GM12864 (cell line): ENCODE measurements at regions not wholly inside any gene's neighbourhood (a gene's known extent, or its start where the extent isn't known, plus 50 kb on each side); places are given as distances from the start of the nearest gene placed in this dataset.

ENCODE experiments used
- DNase-seq: peaks from one replicate; pipeline ENCODE4 v3.0.0-alpha.2; 2011; ENCODE audit warnings: low read depth
- H3K4me3 ChIP-seq: 2 replicates; pipeline ENCODE4 v1.5.1; 2011; ENCODE audit warnings: mild to moderate bottlenecking, low read depth, low read length, control low read depth
- TF ChIP-seq, protein P1 (sequence below): IDR thresholded peaks from 2 replicates; pipeline ENCODE4 v1.5.1; 2011; ENCODE audit warnings: low read depth, mild to moderate bottlenecking, moderate library complexity, low read length, control low read depth, inconsistent platforms; ENCODE audit errors: missing control alignments

DNA sequence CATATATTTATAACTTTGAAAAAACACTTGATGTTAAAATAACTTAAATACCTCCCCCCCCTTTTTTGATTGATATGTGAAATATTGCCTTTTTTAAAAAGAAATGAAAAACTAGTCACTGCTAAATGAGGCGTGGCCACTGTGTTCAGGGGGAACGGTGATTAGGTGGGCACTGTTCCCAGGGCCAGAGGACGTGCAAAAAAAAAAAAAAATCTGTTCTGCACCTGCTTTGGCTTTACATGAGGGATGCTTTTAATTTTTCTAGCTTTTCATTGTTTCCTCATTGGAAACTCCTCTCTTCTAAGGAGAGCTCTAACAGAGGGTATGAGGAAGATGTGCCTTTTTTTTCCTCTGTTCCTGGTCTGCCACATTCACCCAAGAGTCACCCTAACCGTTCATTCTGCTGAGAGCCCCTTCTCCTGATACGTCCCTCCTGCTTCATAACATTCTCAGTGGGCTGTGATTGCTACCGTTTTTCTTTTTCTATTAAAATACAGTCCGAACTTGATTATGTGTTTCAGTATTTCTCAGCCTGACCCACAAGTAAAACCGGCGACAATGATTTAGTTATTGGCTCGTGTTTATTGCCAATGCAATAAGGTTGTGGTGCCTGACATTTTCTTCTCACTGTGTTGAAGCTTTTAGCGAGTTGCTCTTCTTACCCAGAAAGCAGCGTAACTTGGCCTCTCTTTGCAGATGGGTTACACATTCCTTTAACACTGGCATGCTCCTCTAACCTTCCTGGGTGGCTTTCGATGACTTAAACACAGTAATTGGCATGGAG is 64.8 kb upstream of the ZNF536 start:
- TF ChIP-seq, protein P1, sequence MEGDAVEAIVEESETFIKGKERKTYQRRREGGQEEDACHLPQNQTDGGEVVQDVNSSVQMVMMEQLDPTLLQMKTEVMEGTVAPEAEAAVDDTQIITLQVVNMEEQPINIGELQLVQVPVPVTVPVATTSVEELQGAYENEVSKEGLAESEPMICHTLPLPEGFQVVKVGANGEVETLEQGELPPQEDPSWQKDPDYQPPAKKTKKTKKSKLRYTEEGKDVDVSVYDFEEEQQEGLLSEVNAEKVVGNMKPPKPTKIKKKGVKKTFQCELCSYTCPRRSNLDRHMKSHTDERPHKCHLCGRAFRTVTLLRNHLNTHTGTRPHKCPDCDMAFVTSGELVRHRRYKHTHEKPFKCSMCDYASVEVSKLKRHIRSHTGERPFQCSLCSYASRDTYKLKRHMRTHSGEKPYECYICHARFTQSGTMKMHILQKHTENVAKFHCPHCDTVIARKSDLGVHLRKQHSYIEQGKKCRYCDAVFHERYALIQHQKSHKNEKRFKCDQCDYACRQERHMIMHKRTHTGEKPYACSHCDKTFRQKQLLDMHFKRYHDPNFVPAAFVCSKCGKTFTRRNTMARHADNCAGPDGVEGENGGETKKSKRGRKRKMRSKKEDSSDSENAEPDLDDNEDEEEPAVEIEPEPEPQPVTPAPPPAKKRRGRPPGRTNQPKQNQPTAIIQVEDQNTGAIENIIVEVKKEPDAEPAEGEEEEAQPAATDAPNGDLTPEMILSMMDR = no peak
- no peak overlapping the region for H3K4me3 ChIP-seq
- no peak for DNase-seq

DNA sequence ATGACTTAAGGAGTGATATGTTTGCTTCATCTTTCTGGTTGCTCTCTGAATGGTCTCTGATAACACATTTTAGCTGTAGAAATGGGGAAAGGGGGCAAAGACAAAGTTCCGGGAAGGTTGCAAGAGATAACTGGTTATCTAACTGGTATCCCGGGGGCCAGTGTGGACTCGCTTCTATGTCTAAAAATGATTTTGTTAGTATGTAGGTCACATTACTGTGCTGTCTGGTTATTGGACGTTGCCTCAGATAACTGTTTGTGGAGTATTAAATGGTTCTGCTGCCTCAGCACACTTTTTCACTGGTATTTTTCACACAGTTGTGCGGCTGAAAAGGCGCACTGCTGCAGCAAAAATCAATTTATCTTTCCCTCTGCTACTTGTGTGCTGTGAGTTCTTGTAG is 63.0 kb upstream of the ZNF536 start:
- no peak overlapping the region for H3K4me3 ChIP-seq
- TF ChIP-seq, protein P1 = no peak
- DNase-seq = no peak

DNA sequence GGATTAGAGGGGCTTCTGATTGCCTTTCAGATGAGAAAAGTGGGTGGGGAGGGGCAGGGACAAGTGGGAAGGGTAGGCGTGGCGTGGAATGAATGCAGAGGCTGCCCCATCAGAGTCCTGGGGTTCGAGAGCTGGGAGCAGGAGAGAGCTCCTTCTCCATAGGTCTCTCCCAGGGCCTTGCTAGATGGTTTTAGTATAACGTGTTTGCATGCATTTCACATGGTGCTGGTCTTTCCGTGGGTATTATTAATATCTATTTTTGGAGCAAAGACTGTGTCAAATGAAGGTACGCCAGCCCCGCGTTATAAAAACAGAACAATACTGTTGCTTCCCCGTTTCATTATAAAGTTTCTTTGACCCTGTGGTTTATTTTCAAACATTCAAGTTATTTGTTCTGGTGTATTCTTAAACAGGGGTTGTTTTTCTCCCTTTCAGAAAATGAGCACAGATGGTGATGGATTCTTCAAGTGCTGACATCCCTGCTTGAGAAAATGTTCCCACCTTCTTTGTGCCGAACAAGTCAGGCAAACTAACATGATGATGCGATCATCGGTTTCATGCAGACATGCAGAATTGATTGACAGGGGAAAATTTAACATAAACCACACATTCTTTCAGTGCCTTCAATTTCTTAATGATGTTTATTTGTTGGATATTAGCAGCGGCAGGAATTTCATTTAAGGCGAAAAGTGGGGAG is 62.1 kb upstream of the ZNF536 start:
- H3K4me3 ChIP-seq = no peak overlapping the region
- TF ChIP-seq, protein P1 = no peak
- DNase-seq = no peak

DNA sequence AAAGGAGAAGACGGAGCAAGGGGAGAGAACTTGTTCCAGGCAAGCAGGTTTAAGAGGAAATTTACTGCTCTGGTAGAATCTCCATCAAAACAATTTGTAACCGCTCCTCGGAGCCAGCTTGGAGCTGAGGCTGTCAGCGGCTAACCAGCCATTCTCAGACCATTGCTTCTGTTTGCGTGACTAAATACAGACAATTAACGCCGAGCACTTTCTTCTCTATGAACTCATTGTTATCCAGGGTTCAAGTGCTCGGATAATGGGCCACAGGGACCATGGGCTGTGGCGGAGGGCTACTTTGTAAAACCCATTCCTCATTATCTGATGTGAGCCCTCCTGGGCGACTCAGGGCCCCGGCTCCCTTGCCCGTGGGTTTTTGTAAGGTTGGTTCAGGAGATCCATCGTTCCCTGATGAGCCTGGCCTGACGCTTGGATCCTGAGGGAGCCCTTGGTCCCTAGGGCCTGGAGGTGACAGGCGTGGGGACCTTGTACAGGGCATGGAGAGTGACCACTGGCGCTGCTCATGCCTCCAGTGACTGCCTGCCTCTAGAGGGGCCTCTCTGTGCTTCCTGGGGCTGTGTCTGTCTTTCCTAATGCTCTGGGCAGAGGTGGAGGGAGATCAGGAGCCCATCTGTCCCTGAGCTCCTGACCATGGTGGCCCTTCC is 61.5 kb upstream of the ZNF536 start:
- no peak for DNase-seq
- H3K4me3 ChIP-seq = no peak overlapping the region
- TF ChIP-seq, protein P1 = no peak

DNA sequence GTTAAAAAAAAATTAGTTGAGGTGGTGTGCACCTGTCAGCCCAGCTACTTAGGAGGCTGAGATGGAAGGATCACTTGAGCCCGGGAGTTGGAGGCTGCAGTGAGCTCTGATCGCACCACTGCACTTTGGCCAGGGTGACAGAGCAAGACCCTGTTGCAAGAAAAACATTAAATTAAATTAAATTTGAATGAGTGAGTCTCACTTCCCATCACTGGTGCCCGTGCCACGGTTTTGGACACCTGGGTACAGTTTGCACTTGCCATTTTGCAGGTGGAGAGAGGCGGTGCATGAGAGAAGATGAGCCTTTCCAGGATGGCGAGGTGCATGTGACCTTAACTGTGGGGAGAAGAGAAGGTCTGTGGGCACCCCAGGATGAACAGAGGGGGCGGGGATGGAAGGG is 60.3 kb upstream of the ZNF536 start:
- no peak for DNase-seq
- no peak overlapping the region for H3K4me3 ChIP-seq
- TF ChIP-seq, protein P1 = no peak

DNA sequence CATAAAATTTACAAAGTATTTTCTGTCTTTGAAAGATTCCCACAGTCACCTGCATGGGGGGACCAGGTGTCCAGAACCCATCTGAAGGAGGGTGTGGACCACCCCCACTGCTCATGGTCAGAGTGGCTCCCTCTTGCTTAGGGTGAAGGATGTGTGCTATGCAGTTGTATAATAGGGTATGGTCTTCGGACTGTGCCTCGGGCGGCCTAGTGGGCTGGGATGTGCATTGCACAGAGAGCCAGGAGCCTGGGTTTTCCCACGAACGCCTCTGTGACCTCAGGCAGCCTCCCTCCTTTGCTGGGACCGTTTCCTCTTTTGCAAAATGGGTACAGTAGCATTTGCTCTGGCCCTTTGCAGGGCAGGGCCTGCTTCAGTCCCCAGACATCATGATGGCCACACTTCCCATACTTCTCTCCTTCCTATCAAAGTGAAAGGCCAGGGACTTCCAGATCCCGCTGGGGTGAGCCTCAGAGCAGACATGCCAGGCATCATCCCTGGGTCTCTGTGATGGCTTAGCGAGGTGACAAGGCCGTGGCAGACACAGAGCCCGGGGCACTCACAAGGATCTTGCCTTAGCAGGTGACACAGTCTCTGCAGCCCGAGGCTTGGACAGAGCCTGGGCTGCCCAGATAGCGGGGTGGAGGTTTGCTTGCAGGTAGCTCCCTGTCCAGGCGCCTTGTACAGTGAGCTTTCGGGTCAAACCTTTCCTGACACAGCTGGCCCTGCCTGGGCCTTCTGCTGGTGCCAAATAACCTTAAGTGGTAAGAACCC is 59.4 kb upstream of the ZNF536 start:
- DNase-seq = no peak
- no peak overlapping the region for H3K4me3 ChIP-seq
- TF ChIP-seq, protein P1 = no peak
